ENCODE measurements at regions not wholly inside any gene's neighbourhood (a gene's known extent, or its start where the extent isn't known, plus 50 kb on each side); places are given as distances from the start of the nearest gene placed in this dataset.

- no peak for TF ChIP-seq SPI1 (IDR thresholded peaks at IDR 0.05; ENCODE audit: low read depth, low read length)
- TF ChIP-seq POLR2AphosphoS5 (IDR thresholded peaks at IDR 0.05; ENCODE audit: low read depth, low read length): no peak
- no peak for TF ChIP-seq POLR2A (IDR thresholded peaks at IDR 0.05; ENCODE audit: low read depth, low read length)
- TF ChIP-seq TAF1 (IDR thresholded peaks at IDR 0.05; ENCODE audit: low read depth, low read length): no peak
- TF ChIP-seq PAX5 (IDR thresholded peaks at IDR 0.05; ENCODE audit: insufficient read depth, low read length, severe bottlenecking): no peak
- TF ChIP-seq POU2F2 (IDR thresholded peaks at IDR 0.05; ENCODE audit: low read depth, low read length): no peak
Observed at GRCh38 chr18:34401775-34402174, 177.1 kb upstream of the NOL4 start.

Measured in GM12891 (cell line).